Osteoblast (primary cell): ENCODE measurements at regions not wholly inside any gene's neighbourhood (a gene's known extent, or its start where the extent isn't known, plus 50 kb on each side); places are given as distances from the start of the nearest gene placed in this dataset.

Source experiments
- DNase-seq: peaks from one replicate; pipeline ENCODE4 v3.0.0; 2011; ENCODE audit warnings: low spot score, mixed read lengths; ENCODE audit not compliant: insufficient read length; ENCODE audit errors: missing footprints
- H2AFZ ChIP-seq: 2 replicates; pipeline ENCODE4 v1.6.0; 2011; ENCODE audit warnings: mild to moderate bottlenecking, low read length
- H3K27ac ChIP-seq: 2 replicates; pipeline ENCODE4 v1.5.1; 2011; ENCODE audit warnings: mild to moderate bottlenecking, low read depth, low read length, moderate library complexity
- H3K27me3 ChIP-seq: 2 replicates; pipeline ENCODE4 v1.6.0; 2012; ENCODE audit warnings: mild to moderate bottlenecking, control low read depth, inconsistent platforms, low read length, moderate library complexity; ENCODE audit not compliant: insufficient read depth
- H3K36me3 ChIP-seq: 2 replicates; pipeline ENCODE4 v1.5.1; 2011; ENCODE audit warnings: mild to moderate bottlenecking, low read length, control low read depth, moderate library complexity; ENCODE audit not compliant: insufficient read depth
- H3K4me1 ChIP-seq: 2 replicates; pipeline ENCODE4 v1.5.1; 2011; ENCODE audit warnings: mild to moderate bottlenecking, low read length, control low read depth, moderate library complexity; ENCODE audit not compliant: insufficient read depth
- H3K4me2 ChIP-seq: 2 replicates; pipeline ENCODE4 v1.6.0; 2011; ENCODE audit warnings: mild to moderate bottlenecking, low read length; ENCODE audit not compliant: insufficient read depth
- H3K4me3 ChIP-seq: fragments of 200-600 bp; sonication (generic); 3 replicates; pipeline ENCODE4 v1.5.1; 2012; ENCODE audit warnings: mild to moderate bottlenecking, low read length, inconsistent platforms; ENCODE audit not compliant: insufficient read depth
- H3K79me2 ChIP-seq: 2 replicates; pipeline ENCODE4 v1.6.0; 2012; ENCODE audit warnings: mild to moderate bottlenecking, low read length, control low read depth, inconsistent platforms; ENCODE audit not compliant: insufficient read depth
- H3K9me3 ChIP-seq: 2 replicates; pipeline ENCODE4 v1.5.1; 2011; ENCODE audit warnings: low read depth, low read length, control low read depth
- H4K20me1 ChIP-seq: 2 replicates; pipeline ENCODE4 v1.6.0; 2012; ENCODE audit warnings: mild to moderate bottlenecking, low read length, control low read depth; ENCODE audit not compliant: insufficient read depth
- CTCF ChIP-seq: IDR thresholded peaks from 2 replicates; pipeline ENCODE4 v1.5.1; 2011; ENCODE audit warnings: mild to moderate bottlenecking, low read depth, low read length, moderate library complexity; ENCODE audit errors: extremely low read depth

- TF ChIP-seq CTCF = no peak
- no peak overlapping the region for H2AFZ ChIP-seq
These were observed 315.0 kb upstream of the SMIM21 start for GRCh38 chr18:75742516-75742915.

GRCh38 chr18:75739682-75740081 lies 312.2 kb upstream of the SMIM21 start:
- DNase-seq = no peak
- no peaks in the 10 kb centered on the region for H3K79me2 ChIP-seq
- H2AFZ ChIP-seq = no peak overlapping the region
- no peaks in the 10 kb centered on the region for H3K4me1 ChIP-seq
- no peaks in the 10 kb centered on the region for H3K36me3 ChIP-seq
- no peaks in the 10 kb centered on the region for H3K27me3 ChIP-seq
- no peaks in the 10 kb centered on the region for H3K9me3 ChIP-seq
- no peak for TF ChIP-seq CTCF
- H3K4me2 ChIP-seq = no peak overlapping the region
- H4K20me1 ChIP-seq = no peaks in the 10 kb centered on the region
- H3K4me3 ChIP-seq = no peak overlapping the region
- no peak overlapping the region for H3K27ac ChIP-seq

More at GRCh38 chr18:75742516-75742915, 315.0 kb upstream of the SMIM21 start:
- H3K4me1 ChIP-seq = no peaks in the 10 kb centered on the region
- H3K27me3 ChIP-seq = no peaks in the 10 kb centered on the region
- no peaks in the 10 kb centered on the region for H3K79me2 ChIP-seq
- no peaks in the 10 kb centered on the region for H3K36me3 ChIP-seq
- no peak overlapping the region for H3K4me2 ChIP-seq
- no peak overlapping the region for H3K4me3 ChIP-seq
- no peaks in the 10 kb centered on the region for H4K20me1 ChIP-seq
- DNase-seq = no peak
- H3K9me3 ChIP-seq = no peaks in the 10 kb centered on the region
- no peak overlapping the region for H3K27ac ChIP-seq

- Histone ChIP-seq H4K20me1 (no peaks in the 10 kb centered on the region), H3K27ac (no peak overlapping the region), H2AFZ (no peak overlapping the region), H3K79me2 (no peaks in the 10 kb centered on the region), H3K27me3 (no peaks in the 10 kb centered on the region), H3K4me2 (no peak overlapping the region), H3K4me3 (no peak overlapping the region), H3K9me3 (no peaks in the 10 kb centered on the region), H3K4me1 (no peaks in the 10 kb centered on the region), H3K36me3 (no peaks in the 10 kb centered on the region)
- no peak for TF ChIP-seq CTCF
- DNase-seq = no peak
These were observed 307.8 kb upstream of the SMIM21 start for GRCh38 chr18:75735291-75735690.

- DNase-seq = no peak
These were observed 302.7 kb upstream of the SMIM21 start for GRCh38 chr18:75730249-75730648.

More at GRCh38 chr18:75730249-75730648, 302.7 kb upstream of the SMIM21 start:
- Histone ChIP-seq H4K20me1 (no peaks in the 10 kb centered on the region), H3K4me3 (no peak overlapping the region), H3K9me3 (no peaks in the 10 kb centered on the region), H3K4me1 (no peaks in the 10 kb centered on the region), H3K4me2 (no peak overlapping the region), H3K79me2 (no peaks in the 10 kb centered on the region), H3K27ac (no peak overlapping the region), H3K27me3 (no peaks in the 10 kb centered on the region), H2AFZ (no peak overlapping the region), H3K36me3 (no peaks in the 10 kb centered on the region)
- TF ChIP-seq CTCF = no peak
